PC-9 (cell line): ENCODE measurements at regions not wholly inside any gene's neighbourhood (a gene's known extent, or its start where the extent isn't known, plus 50 kb on each side); places are given as distances from the start of the nearest gene placed in this dataset.

Source experiments
- BruUV-seq: library from RNA; stranded (reverse); fragments of 400-500 nt; replicated peaks from 2 replicates; lab custom pipeline; 2021; lab: Mats Ljungman, UMichigan
- CTCF ChIA-PET: fragments of 300-600 bp; sonication (Branson Sonifier 250); formaldehyde crosslinking; loops from one replicate; lab custom pipeline; 2022; ENCODE audit warnings: antibody characterized with exemption; lab: Charles Lee
- POLR2A ChIA-PET: fragments of 300-600 bp; sonication (Branson Sonifier 250); formaldehyde crosslinking; loops from one replicate; lab custom pipeline; 2022; ENCODE audit warnings: antibody characterized with exemption; ENCODE audit not compliant: unreplicated experiment; lab: Charles Lee
- DNase-seq, 2 experiments: peaks; one replicate each; pipeline versions ENCODE4 v3.0.0 to v3.0.0-alpha.2; 2015 to 2022; ENCODE audit warnings: mixed read lengths in 1 of 2
- H2AFZ ChIP-seq: fragments of 200-600 bp; sonication (generic); 2 replicates; pipeline ENCODE4 v1.8.1; 2017; ENCODE audit warnings: antibody characterized with exemption
- H3F3A ChIP-seq: fragments of 200-600 bp; sonication (generic); 2 replicates; pipeline ENCODE4 v1.8.1; 2017; ENCODE audit warnings: antibody characterized with exemption, mild to moderate bottlenecking, low read depth; ENCODE audit not compliant: insufficient read depth
- H3K27ac ChIP-seq: fragments of 200-600 bp; sonication (generic); 2 replicates; pipeline ENCODE4 v1.6.1; 2016; ENCODE audit warnings: mixed run types
- H3K27me3 ChIP-seq: fragments of 200-600 bp; sonication (generic); 2 replicates; pipeline ENCODE4 v1.6.1; 2016; ENCODE audit warnings: low read depth, mixed run types; ENCODE audit not compliant: insufficient read depth
- H3K36me3 ChIP-seq: fragments of 200-600 bp; sonication (generic); 2 replicates; pipeline ENCODE4 v1.6.1; 2016; ENCODE audit warnings: low read depth, mixed run types
- H3K4me1 ChIP-seq: fragments of 200-600 bp; sonication (generic); replicated peaks from 2 replicates; pipeline ENCODE4 v1.6.1; 2016; ENCODE audit warnings: mixed run types; ENCODE audit not compliant: insufficient read depth
- H3K4me2 ChIP-seq: fragments of 200-600 bp; sonication (generic); 2 replicates; pipeline ENCODE4 v1.6.1; 2017; ENCODE audit warnings: mixed run types
- H3K4me3 ChIP-seq: fragments of 200-600 bp; sonication (generic); 2 replicates; pipeline ENCODE4 v1.6.1; 2016; ENCODE audit warnings: mixed run types
- H3K79me2 ChIP-seq: fragments of 200-600 bp; sonication (generic); 2 replicates; pipeline ENCODE4 v1.6.1; 2017; ENCODE audit warnings: low read depth, mixed run types
- H3K9me2 ChIP-seq: fragments of 200-600 bp; sonication (generic); 2 replicates; pipeline ENCODE4 v1.8.1; 2017; ENCODE audit warnings: mild to moderate bottlenecking; ENCODE audit not compliant: insufficient read depth
- H3K9me3 ChIP-seq: fragments of 200-600 bp; sonication (generic); 2 replicates; pipeline ENCODE4 v1.8.1; 2016; ENCODE audit warnings: low read depth; ENCODE audit not compliant: insufficient read depth
- H4K20me1 ChIP-seq: fragments of 200-600 bp; sonication (generic); 2 replicates; pipeline ENCODE4 v1.8.1; 2017; ENCODE audit not compliant: insufficient read depth
- CTCF ChIP-seq: fragments of 200-600 bp; sonication (generic); conservative IDR thresholded peaks from 2 replicates; pipeline ENCODE4 v1.6.1; 2017; ENCODE audit warnings: mixed run types, antibody characterized with exemption, mild to moderate bottlenecking, moderate library complexity
- EZH2 ChIP-seq: fragments of 200-600 bp; sonication (generic); IDR thresholded peaks from 2 replicates; pipeline ENCODE4 v1.8.0; 2017; ENCODE audit warnings: antibody characterized with exemption, low read depth
- intact Hi-C: fragments of 100-400 bp; cut with micrococcal nuclease; formaldehyde crosslinking; loops from one replicate; pipeline ENCODE4 v1.10.0; 2022; ENCODE audit not compliant: unreplicated experiment

- H3K79me2 ChIP-seq = no peaks in the 10 kb centered on the region
- H3K4me2 ChIP-seq = no peak overlapping the region
- TF ChIP-seq EZH2 (no peak), CTCF (no peak)
- BruUV-seq = no TSS peak
- ChIA-PET POLR2A (no interaction called here), CTCF (no interaction called here)
- intact Hi-C loops = no loop called here
- no peak overlapping the region for H3K4me3 ChIP-seq
- no peak for DNase-seq
- H3K36me3 ChIP-seq = no peaks in the 10 kb centered on the region
- H3K9me2 ChIP-seq = no peaks in the 10 kb centered on the region
- H3K27me3 ChIP-seq = no peaks in the 10 kb centered on the region
- no peaks in the 10 kb centered on the region for H3F3A ChIP-seq
- H3K27ac ChIP-seq = no peak overlapping the region
- no peaks in the 10 kb centered on the region for H3K4me1 ChIP-seq
- no peaks in the 10 kb centered on the region for H4K20me1 ChIP-seq
- H3K9me3 ChIP-seq = no peaks in the 10 kb centered on the region
- H2AFZ ChIP-seq = no peak overlapping the region
Observed at GRCh38 chr13:40351537-40352379, 314.7 kb downstream of the FOXO1 start.

GRCh38 chr13:40352380-40352778 lies 314.1 kb downstream of the FOXO1 start:
- intact Hi-C loops = no loop called here
- no peak for TF ChIP-seq EZH2
- TF ChIP-seq CTCF = no peak
- Histone ChIP-seq H3K27ac (no peak overlapping the region), H3K9me2 (no peaks in the 10 kb centered on the region), H3K4me1 (no peaks in the 10 kb centered on the region), H3K79me2 (no peaks in the 10 kb centered on the region), H3K4me2 (no peak overlapping the region), H3K4me3 (no peak overlapping the region), H3K9me3 (no peaks in the 10 kb centered on the region), H3F3A (no peaks in the 10 kb centered on the region), H2AFZ (no peak overlapping the region), H4K20me1 (no peaks in the 10 kb centered on the region), H3K36me3 (no peaks in the 10 kb centered on the region), H3K27me3 (no peaks in the 10 kb centered on the region)
- CTCF ChIA-PET = no interaction called here
- no TSS peak for BruUV-seq
- no peak for DNase-seq
- POLR2A ChIA-PET = no interaction called here

GRCh38 chr13:40352802-40353562 lies 313.5 kb downstream of the FOXO1 start:
- ChIA-PET CTCF (no interaction called here), POLR2A (no interaction called here)
- no peaks in the 10 kb centered on the region for H3K9me3 ChIP-seq
- no peaks in the 10 kb centered on the region for H3K4me1 ChIP-seq
- no peaks in the 10 kb centered on the region for H3K27me3 ChIP-seq
- no peak overlapping the region for H3K4me2 ChIP-seq
- DNase-seq = no peak
- H3K27ac ChIP-seq = no peak overlapping the region
- intact Hi-C loops = no loop called here
- no peaks in the 10 kb centered on the region for H3K79me2 ChIP-seq
- TF ChIP-seq EZH2 (no peak), CTCF (no peak)
- H3K9me2 ChIP-seq = no peaks in the 10 kb centered on the region
- H2AFZ ChIP-seq = no peak overlapping the region
- no TSS peak for BruUV-seq
- no peaks in the 10 kb centered on the region for H3K36me3 ChIP-seq
- H3K4me3 ChIP-seq = no peak overlapping the region
- H3F3A ChIP-seq = no peaks in the 10 kb centered on the region
- no peaks in the 10 kb centered on the region for H4K20me1 ChIP-seq
